Esophagus squamous epithelium (tissue), 4 donors: ENCODE measurements at regions not wholly inside any gene's neighbourhood (a gene's known extent, or its start where the extent isn't known, plus 50 kb on each side); places are given as distances from the start of the nearest gene placed in this dataset.
"Not testable (repeated sequence)": the region's sequence is repeated elsewhere in the genome, so short reads cannot be mapped to it uniquely, and the experiment has no call there.

Source experiments
- POLR2A ChIP-seq, 4 donors: fragments of 450-650 bp; IDR thresholded peaks; one replicate each; pipeline ENCODE4 v1.6.1; 2017; ENCODE audit warnings: antibody characterized with exemption in 4 of 4, mild to moderate bottlenecking in 4 of 4, moderate library complexity in 3 of 4
- TF ChIP-seq, protein P1 (sequence below), 6 experiments: fragments of 450-650 bp in 4 of 6; fragments of 200-600 bp in 2 of 6; sonication (generic) in 2 of 6; IDR thresholded peaks; one replicate each; pipeline ENCODE4 v1.5.1; 2016 to 2019; ENCODE audit warnings: antibody characterized with exemption in 6 of 6, mild to moderate bottlenecking in 4 of 6, moderate library complexity in 4 of 6

- TF ChIP-seq, protein P1, sequence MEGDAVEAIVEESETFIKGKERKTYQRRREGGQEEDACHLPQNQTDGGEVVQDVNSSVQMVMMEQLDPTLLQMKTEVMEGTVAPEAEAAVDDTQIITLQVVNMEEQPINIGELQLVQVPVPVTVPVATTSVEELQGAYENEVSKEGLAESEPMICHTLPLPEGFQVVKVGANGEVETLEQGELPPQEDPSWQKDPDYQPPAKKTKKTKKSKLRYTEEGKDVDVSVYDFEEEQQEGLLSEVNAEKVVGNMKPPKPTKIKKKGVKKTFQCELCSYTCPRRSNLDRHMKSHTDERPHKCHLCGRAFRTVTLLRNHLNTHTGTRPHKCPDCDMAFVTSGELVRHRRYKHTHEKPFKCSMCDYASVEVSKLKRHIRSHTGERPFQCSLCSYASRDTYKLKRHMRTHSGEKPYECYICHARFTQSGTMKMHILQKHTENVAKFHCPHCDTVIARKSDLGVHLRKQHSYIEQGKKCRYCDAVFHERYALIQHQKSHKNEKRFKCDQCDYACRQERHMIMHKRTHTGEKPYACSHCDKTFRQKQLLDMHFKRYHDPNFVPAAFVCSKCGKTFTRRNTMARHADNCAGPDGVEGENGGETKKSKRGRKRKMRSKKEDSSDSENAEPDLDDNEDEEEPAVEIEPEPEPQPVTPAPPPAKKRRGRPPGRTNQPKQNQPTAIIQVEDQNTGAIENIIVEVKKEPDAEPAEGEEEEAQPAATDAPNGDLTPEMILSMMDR (IDR thresholded peaks at IDR 0.05) = not testable (repeated sequence)
- not testable (repeated sequence) for TF ChIP-seq POLR2A (IDR thresholded peaks at IDR 0.05)
These were observed 471.0 kb downstream of the TUBA3C start for GRCh38 chr13:18710673-18711072.
